Myocyte (in vitro differentiated cells): ENCODE measurements at regions not wholly inside any gene's neighbourhood (a gene's known extent, or its start where the extent isn't known, plus 50 kb on each side); places are given as distances from the start of the nearest gene placed in this dataset.
"Not testable (repeated sequence)": the region's sequence is repeated elsewhere in the genome, so short reads cannot be mapped to it uniquely, and the experiment has no call there.

ENCODE experiments used
- DNase-seq: peaks from one replicate; pipeline ENCODE4 v3.0.0-alpha.2; 2012; ENCODE audit warnings: low read depth

DNA sequence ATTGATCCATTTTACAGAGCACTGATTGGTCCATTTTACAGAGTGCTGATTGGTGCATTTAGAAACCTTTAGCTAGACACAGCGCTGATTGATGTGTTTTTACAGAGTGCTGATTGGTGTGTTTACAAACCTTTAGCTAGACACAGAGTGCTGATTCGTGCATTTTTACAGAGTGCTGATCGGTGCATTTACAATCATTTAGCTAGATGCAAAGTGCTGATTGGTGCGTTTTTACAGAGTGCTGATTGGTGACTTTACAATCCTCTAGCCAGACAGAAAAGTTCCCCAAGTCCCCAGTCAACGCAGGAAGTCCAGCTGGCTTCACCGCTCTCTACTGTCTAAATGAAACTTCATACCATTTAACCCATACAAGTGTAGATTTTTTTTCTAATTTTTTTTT lies 228.5 kb upstream of the FIGN start:
- DNase-seq, result not testable (repeated sequence)

DNA sequence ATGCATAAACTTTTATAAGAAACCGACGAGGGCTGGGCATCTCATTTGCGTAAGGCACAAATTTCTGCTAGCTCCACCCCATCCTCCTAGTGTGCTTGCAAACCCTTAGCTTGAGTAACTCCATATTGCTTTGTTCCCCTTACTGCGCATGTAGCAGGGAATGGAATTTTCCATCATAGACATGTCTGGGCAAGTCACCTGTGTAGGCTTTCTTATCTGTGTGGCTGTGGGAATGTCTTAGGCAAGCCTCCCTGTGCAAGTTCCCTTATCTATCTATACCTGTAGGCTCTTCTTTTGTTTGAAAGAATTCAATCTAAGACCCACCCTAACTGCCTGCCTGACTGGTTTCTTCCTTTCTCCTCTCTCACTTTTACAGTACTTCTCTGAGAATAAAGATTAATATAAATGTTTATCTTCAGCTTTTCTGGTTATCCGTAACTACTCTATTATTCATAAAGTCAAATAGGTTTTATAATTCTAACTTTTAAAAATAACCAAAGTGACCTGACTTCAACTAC lies 217.6 kb upstream of the FIGN start:
- no peak for DNase-seq

DNA sequence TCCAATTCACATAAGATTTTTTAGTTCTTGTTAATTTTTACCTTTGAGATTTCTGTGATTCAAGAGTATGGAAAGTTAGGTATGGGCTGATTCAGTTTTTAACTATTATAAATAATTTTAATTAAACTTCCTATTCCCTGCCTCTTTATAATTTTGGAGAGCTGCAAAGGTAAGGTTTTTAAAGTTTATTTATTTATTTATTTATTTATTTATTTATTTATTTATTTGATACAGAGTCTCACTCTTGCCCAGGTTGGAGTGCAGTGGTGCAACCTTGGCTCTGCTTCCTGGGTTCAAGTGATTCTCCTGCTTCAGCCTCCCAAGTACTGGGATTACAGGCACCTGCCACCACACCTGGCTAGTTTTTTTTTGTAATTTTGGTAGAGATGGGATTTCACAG lies 215.5 kb upstream of the FIGN start:
- DNase-seq, result no peak

DNA sequence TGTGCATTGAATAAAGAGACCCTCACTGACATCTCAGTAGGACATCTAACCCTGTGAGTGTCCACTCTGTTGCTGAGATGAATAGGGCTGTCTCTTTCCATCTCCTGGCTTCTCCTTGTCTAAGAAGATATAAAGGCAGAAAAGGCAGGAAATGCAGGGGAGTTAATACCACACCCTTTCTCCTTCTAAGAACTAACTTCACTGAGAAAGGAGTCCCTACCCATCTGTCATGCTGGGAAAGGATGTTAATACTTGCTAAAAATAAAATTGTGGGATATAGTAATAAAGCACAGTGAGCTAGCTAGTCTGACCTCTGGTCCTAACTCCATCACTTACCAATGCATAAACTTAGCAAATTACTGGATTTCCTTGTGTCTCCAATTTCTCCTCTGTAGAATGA lies 213.9 kb upstream of the FIGN start:
- peak; percentile 28 for DNase-seq

DNA sequence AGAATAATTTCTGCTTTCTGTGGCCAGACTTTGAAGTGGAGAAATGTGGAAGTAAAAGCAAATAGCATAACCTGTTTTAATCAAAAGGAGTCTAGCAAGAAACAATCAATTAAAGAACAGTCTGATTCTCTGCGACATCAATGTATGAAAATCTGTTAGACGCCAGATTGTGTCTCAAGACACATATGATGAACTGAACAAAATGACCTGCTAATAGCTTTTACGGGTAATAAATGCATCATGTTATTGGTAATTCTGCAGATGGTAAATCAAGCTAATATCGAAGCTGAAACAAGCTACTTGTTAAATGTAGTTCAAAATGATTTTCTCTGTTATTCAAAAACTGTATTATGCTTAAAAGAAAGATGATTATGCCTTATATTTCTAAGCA lies 208.5 kb upstream of the FIGN start:
- DNase-seq, result no peak

DNA sequence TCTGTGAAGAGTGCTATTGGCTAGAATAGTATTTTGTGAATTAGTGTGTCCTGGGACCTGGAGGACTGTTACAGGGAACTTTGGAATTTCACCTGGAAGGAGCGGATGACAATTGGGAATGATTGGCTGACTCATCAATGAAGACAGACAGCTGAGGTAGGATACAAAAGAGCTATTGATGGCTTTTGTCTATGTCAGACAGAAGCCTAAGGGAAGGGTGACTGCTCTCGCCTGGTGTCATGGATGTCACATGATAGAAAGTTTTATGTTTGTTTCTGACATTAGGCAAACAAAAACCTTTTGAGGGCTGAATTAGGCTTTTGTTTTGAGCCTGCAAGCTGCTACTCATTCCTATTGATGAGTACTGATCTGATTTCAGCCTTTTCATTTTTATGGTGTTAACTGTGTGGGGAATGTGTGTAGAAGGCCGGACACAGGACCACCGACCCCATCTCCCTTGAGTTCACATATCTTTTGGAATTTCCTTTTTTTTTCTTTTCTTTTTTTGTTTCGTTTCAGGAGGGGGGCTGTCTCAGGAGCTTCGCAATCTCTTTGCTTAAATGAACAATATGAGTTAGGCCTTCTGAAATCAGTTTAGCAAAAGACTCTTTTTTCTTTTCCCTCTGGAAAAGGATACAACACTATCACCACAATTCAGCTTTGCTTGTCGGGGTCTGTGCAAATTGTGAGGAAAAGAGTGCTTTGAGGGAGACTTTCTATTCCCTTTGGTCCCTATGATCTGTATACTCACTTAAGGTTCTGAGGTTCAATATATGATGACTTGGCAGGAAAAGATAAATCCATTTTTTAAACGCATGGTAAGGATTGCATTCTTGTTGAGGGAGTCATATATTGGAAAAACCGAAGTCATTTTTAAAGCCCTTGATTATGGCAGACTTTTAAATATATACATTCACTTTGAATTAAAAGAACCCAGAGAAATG lies 207.9 kb upstream of the FIGN start:
- no peak for DNase-seq

DNA sequence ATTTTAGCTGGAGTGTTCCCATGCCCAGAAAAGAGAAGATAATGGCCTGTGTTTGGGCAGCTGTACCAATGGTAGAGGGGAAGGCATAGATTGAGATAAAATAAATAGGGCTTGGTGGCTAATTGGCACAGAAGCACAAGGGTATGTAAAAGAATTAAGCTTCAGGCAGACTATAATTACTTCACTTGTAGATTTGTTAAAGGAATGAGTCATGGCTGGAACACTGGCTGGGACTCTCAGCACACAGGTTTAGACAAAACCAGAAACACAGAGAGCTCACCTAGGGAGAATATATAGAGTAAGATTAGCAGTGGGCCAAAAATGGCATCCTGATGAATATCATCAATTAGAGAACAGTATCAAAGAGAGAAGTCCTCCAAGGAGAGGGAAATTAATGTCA lies 198.3 kb upstream of the FIGN start:
- DNase-seq, result no peak

DNA sequence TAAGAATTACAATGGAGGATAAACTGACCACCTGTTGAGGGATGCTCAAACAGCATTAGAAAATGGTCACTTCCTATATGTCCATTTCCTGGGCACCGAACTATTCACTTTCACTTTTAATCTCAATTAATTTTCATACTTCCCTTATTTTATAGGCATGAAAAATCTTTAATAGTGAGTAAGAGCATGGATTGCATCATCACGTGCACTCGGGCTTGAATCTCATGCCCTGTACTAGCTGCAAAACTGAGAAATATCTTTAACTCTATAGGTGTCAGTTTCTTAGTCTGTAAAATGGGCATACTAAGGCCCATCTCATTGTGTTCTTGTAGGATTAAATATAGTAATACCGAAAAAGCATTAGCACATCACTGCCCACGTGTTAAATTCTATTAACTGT lies 183.9 kb upstream of the FIGN start:
- DNase-seq, result no peak

DNA sequence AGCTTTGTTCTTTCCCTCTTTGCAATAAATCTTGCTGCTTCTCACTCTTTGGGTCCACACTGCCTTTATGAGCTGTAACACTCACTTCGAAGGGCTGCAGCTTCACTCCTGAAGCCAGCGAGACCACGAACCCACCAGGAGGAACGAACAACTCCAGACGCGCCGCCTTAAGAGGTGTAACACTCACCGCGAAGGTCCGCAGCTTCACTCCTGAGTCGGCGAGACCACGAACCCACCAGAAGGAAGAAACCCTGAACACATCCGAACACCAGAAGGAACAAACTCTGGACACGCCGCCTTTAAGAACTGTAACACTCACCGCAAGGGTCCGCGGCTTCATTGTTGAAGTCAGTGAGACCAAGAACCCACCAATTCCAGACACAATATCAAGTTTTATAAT lies 178.7 kb upstream of the FIGN start:
- DNase-seq, result not testable (repeated sequence)

DNA sequence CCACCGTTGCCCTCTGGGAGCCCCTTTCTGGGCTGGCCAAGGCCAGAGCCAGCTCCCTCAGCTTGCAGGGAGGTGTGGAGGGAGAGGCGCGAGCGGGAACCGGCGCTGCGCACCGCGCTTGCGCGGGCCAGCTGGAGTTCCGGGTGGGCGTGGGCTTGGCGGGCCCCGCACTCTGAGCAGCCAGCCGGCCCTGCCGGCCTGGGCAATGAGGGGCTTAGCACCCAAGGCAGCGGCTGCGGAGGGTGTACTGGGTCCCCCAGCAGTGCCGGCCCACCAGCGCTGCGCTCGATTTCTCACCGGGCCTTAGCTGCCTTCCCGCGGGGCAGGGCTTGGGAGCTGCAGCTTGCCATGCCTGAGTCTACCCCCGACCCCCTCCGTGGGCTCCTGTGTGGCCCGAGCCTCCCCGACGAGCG lies 177.7 kb upstream of the FIGN start:
- not testable (repeated sequence) for DNase-seq

DNA sequence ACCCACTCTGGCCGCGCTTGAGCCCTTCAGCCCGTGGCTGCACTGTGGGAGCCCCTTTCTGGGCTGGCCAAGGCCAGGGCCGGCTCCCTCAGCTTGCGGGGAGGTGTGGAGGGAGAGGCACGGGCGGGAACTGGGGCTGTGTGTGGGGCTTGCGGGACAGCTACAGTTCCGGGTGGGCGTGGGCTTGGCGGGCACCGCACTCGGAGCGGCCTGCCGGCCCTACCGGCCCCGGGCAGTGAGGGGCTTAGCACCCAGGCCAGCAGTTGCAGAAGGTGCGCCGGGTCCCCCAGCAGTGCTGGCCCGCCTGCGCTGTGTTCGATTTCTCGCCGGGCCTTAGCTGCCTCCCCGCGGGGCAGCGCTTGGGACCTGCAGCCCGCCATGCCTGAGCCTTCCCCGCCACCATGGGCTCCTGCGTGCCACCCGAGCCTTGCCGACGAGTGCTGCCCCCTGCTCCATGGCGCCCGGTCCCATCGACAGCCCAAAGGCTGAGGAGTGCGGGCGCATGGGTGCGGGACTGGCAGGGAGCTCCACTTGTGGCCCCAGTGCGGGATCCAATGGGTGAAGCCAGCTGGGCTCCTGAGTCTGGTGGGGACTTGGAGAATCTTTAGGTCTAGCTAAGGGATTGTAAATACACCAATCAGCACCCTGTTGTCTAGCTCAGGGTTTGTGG lies 173.7 kb upstream of the FIGN start:
- no peak for DNase-seq

DNA sequence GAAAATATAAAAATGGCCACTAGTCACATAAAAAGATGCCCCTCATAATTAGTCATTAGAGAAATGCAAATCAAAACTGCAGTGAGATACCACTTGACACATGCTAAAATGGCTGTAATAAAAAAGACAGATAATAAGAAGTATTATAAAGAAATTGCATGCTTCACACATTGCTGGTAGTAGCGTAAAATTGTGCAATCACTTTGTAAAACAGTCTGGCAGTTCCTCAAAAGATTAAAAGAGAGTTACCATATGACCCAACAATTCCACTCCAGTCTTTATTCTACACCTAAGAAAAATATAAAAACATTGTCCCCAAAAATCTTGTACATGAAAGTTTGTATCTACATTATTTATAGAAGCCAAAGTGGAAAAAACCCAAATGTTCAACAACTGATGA lies 170.6 kb upstream of the FIGN start:
- DNase-seq, result no peak

DNA sequence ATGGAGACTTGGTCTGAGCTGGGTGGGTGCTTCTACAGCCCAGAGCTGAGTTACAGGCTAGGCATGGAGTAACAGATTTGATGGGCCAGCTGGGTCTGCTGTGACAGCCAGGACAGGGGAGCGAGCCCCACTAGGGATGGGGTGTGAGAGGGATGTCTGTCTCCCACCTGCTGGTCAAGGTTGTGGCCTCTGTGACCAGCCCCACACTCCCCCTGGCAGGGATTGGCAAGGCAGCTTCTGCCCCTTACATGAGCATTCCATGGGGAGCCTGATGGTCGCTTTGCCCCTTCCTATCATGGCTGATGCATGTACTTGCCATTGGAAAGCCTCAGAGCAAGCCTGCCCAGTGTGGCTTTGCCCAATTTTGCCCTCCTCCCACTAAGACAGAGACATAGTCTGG lies 162.0 kb upstream of the FIGN start:
- DNase-seq, result no peak

DNA sequence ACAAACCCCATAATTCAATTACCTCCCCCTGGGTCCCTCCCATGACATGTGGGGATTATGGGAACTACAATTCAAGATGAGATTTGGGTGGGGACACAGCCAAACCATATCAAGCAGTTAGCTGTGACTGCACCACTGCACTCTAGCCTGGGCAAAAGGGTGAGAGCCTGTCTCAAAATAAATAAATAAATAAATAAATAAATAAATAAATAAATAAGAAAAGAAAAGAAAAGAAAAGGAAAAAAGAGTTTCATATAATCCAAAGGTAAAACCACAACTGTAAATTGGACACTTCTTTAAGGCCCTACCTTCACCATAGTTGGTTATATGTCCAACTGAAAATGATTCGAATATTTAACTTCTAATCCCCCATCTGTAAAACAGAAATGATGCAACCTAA lies 157.6 kb upstream of the FIGN start:
- not testable (repeated sequence) for DNase-seq

DNA sequence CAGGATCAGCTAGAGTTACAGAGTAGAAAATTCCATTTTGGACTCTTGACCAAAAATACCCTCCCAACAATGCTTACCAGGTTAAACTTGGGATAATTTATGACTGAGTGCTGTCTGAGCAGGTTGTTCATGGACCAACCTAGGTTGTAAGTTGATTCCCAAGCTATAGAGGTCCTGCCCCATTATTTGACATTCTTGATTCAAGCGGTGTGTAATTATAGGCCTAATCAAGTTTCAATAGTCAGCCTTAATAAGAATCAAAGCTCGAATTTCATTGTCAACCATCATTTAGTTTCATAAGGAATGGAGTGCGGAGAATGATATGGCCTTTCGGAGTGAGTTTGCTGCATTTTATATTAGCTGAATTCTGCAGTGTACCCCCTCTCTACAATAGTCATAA lies 152.8 kb upstream of the FIGN start:
- DNase-seq, result no peak

DNA sequence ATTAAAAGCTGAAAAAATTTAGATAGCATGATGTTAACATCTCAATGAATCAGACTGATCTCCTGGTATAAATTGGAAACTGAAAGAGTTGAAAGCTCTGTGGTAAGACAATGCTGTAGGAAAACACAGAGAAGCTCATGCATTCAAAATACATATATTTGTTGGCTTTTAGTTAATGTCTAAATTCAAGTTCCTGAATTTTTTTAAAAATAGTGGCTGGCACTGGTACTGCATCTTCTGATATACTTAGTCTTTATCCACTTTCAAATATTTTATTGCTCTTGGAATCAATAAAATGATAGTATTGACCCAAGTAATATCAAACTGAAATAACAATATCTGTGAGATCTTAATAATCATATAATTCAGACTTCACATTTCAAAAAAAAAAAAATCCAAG lies 151.4 kb upstream of the FIGN start:
- DNase-seq, result no peak

DNA sequence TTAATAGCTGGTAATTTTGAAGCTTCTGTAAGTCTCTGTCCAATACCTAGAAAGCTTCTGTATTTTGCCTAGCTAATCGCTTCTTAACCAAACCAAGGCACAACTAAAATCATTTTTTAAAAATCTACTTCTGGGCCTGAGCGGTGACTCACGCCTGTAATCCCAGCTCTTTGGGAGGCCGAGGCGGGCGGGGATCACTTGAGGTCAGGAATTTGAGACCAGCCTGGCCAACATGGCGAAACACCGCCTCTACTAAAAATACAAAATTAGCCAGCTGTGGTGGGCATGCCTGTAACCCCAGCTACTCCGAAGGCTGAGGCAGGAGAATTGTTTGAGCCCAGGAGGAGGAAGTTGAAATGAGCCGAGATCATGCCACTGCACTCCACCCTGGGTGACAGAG lies 148.6 kb upstream of the FIGN start:
- DNase-seq, result peak; percentile 94

DNA sequence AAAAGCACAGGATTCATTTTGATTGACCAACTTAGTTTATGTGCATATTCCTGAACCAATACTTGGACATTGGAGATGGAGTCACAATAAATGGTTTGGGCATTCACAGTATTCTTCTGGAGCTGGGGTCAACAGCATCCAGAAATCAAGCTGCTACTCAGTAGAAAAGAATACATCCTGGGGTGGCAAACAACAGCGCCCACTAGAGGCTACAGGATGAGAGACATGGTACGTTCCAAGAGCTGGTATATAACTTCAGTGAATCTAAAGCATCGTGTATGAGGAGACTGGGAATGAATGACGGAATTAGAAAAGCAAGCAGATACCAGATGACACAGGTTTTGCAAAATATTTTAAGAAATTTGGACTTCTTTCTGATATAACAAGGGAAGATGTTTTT lies 142.9 kb upstream of the FIGN start:
- peak; percentile 28 for DNase-seq

DNA sequence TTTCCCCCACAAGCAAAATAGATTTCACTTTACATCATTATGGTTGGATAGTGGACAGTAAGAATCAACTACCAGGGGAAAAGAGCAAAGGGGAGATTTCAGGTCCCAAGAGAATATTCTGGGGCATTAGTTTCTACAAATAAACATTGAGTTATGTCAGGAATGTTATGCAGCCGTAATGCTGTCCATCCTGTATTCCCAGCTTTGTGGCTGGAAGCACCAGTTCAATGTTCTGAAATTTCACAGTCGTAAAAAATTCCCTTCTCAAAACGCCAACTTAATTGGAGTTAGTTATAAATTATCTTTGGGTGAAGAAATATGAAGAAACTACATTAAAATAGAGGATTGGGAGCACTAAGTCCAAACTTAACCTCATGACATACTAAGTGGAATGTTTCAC lies 141.5 kb upstream of the FIGN start:
- peak; percentile 76 for DNase-seq

DNA sequence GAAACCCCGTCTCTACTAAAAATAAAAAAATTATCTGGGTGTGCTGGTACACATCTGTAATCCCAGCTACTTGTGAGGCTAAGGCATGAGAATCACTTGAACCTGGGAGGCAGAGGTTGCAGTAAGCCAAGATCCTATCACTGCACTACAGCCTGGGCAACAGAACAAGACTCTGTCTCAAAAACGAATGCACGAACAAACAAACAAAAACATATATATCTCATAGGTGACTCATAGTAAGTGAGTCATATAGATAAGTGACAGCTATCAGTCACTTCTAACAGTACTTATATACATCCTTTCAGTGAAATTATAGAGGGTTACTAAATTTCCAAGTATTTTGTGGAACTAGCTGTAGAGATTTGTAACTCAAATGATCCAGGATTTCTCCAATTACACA lies 127.3 kb upstream of the FIGN start:
- no peak for DNase-seq

DNA sequence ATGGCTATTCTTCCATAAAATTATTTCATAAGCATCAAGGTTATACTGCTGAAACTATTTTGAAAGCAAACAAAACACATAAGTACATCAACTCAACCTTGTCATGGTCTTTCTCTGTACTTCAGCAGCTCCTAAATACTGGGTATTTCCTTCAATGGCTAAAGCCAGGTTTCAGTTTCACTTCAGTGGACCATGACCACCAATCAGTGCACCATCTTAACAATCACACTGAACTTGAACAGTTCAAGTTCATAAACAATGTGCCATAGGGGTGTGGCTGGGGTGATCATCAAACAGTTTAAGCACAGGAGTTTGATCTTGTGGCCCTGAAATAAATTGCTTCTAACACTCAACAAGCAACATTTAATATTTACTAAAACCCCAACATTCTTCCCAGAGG lies 124.1 kb upstream of the FIGN start:
- no peak for DNase-seq

DNA sequence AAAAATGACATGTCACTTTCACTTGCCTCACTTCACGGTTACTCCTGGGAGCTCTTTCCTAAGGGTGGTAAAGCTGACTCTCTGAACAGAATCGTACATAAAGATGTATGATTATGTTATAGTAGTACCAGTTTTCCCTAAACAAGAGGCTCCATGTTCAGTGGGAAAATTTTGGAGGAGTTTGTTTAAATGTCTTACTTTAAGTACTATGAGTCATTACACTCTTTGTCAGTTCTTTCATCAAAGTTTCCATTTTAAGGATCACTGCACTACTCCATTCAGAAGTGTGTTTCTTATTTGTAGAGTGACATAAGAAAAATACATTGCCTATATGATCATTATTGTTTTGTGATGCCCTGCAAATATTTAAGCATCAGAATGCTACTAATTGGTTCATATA lies 121.1 kb upstream of the FIGN start:
- no peak for DNase-seq

DNA sequence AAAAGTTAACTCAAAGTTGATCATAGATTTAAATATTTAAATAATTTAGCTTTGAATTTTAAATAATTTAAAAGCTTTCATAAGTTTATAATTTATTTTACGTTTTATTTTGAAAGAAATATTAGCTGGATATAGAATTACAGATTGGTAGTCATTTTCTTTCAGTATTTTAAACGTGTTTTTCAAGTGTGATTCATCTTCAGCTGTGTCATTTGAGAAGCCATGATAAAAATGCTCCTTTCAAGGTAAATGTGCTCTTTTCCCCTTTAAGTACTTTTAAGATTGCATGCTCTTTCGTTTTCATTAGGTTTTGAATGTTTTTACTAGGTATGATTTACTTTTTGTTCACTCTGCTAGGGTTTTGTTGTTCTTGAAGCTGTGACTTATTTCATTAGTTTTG lies 116.8 kb upstream of the FIGN start:
- DNase-seq, result peak; percentile 13
